NCI-H460 (cell line): ENCODE measurements at regions not wholly inside any gene's neighbourhood (a gene's known extent, or its start where the extent isn't known, plus 50 kb on each side); places are given as distances from the start of the nearest gene placed in this dataset.

ENCODE experiments used
- DNase-seq: peaks from one replicate; pipeline ENCODE4 v3.0.0-alpha.2; 2016; ENCODE audit warnings: low read depth; ENCODE audit errors: extremely low read depth

- no peak for DNase-seq
Observed at GRCh38 chr4:30783751-30784150, 63.6 kb downstream of the PCDH7 start.

DNA sequence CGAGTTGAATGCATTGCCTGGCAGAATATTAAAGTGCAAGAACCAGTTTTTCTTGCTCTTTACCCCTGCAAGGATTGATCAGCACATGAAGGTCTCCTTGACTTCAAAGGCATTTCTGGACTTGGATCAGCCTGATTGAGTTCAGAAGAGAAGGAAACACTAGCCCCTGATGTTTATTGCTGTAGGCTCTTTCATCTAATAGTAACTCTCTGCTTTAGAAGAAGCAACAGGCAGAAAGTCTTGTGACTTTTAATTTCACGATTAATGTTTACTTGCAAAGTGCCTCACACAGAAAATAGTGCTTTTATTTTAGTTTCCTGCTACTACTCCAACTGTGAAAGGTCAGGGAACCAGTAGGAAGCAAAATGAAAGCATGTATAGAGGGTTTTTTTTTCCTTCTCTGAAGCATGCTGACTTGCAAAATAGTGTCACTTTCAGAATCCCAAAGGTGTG lies 69.1 kb downstream of the PCDH7 start:
- DNase-seq: no peak

GRCh38 chr4:30790123-30790522 lies 70.0 kb downstream of the PCDH7 start:
- no peak for DNase-seq

DNA sequence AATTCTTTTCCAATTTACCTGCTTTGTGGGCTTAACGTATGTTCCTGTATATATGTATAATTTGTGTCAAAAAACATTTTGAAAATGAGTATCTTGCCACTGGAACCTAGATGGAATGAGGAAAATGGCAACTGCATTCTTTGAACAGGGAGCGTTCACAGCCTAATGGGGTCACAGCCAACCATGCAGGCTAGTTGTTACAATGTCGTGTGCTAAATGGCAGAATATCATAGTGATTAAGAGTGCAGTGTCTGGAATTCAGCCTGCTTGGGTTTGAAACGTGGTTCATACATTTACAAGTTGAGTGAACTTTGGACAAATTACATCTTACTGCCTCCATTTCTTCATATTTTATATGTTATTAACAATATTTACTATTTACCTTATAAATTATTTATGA lies 70.8 kb downstream of the PCDH7 start:
- DNase-seq: no peak

GRCh38 chr4:30792601-30793000 lies 72.4 kb downstream of the PCDH7 start:
- no peak for DNase-seq

DNA sequence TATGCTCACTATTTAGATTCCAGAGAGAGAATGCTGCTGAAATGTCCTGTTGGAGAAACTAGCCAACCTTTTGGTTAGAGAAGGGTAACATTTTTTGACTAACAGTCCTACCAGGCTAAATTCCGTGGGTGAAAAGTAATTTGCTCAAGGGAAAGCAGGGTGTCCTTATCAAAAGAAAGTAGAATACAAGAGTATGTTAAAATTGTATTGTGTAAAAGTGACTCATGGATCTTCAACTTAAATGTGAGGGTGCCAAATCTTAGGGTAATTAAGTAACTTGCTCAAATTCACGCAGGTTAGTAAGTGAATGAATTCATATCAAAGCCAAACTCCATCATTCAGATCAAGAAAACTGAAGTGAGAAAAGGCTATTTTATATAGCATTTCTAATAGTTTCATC lies 81.7 kb downstream of the PCDH7 start:
- DNase-seq: no peak

- no peak for DNase-seq
Observed at GRCh38 chr4:30802622-30803323, 82.6 kb downstream of the PCDH7 start.

GRCh38 chr4:30808276-30808675 lies 88.1 kb downstream of the PCDH7 start:
- DNase-seq: no peak

GRCh38 chr4:30811296-30811695 lies 91.1 kb downstream of the PCDH7 start:
- DNase-seq: no peak

- no peak for DNase-seq
Observed at GRCh38 chr4:30815685-30816084, 95.5 kb downstream of the PCDH7 start.

- DNase-seq: no peak
Observed at GRCh38 chr4:30817447-30817846, 97.3 kb downstream of the PCDH7 start.

DNA sequence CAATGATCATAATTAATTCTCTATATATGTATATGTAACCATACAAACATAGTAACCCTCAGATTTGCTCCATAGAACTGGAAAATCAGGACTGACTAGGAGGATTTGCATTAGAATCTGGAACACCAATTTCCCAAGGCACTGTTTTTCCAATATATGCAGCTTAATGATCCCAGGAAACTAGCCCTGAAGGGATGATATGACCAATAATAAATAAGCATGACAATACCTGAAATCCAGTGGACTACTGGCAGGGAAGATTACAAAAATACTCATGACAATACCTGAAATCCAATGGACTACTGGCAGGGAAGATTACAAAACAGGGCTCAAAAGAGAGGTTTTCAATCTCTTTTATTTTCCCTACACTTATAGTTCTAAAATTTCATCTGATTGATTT lies 98.4 kb downstream of the PCDH7 start:
- DNase-seq: no peak

GRCh38 chr4:30821275-30821674 lies 101.1 kb downstream of the PCDH7 start:
- no peak for DNase-seq

- DNase-seq: peak; percentile 4
Observed at GRCh38 chr4:30821859-30822612, 101.9 kb downstream of the PCDH7 start.

DNA sequence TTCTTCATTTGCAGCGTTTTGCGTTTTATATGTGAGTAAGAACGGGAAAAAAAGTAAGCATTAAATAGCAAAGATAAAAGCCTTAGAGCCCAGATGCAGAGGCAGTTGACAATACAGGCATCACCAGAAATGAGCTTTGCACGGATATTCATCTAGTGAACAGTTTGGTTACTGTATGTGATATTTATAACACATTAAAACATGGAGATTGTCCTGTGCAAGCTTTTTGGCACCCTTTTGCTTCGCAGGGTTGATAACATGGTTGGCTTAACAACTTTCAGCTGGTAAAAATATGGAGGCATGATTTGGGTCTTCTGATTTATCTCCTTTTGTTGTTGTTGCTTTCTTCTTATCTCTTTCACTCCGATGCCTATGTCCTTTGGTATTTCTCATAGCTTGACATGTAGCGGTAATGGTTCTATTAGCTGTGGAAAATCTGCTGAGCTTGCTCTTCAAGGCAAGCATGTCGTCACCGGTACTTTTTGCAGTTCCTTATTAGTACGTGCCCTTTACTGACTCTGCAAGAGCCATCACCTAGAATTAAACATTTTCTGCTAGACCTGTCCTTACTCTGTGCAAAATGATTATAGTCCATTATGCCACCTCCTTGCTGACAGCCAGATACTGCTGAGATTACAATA lies 102.9 kb downstream of the PCDH7 start:
- DNase-seq: no peak

DNA sequence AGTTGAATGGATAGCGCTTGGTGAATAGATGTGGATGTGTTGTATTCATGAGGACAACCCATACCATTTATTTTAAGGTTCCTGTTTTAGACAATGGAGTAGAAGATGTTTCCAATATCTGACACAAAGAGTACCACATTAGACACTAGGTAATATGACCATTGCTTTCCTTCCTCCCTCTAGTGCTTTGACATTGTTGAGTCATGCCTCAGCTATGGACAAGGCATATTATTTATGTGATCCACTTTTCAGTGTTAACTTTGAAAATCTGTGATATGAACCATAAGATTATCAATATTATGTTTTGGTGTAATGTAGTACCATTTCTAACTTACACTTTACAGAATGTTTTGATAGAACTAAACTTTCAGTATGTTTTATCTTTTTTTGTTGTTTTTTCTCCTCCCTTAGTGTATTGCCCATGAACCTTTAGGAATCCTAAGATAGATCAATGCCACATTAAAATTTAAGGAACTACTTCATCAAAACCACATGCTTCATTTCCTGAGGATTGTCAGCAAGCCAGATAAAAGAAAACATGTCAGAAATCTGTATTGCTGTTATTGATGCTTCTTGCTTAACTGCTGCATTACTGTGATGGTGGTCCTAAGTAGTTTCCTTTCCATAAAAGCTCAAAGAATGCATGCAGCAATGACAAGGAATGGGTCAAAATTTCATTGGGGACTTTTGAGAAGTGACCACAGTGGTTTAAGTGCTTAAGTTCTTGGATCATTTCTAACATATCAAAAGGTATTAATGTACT lies 105.0 kb downstream of the PCDH7 start:
- no peak for DNase-seq

- DNase-seq: no peak
Observed at GRCh38 chr4:30828264-30828926, 108.2 kb downstream of the PCDH7 start.

DNA sequence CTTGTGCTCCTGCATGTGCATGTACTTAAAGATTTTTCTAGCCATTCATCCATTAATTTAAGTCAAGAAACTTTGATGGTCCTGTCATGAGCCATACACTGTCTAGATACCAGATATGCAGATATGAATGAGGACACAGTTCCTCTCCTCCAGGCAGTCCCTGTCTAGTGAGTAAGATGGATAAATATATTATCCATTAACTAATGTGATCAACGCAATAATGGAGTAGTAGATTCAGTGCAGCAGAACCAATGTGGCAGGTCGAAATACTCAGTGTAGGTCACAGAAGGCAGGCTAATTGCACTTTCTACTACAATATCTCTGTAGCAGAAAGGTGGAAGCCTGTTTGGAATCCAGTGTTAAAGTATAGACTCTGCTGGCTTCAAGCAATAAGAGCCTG lies 112.5 kb downstream of the PCDH7 start:
- no peak for DNase-seq

- DNase-seq: no peak
Observed at GRCh38 chr4:30833206-30833605, 113.0 kb downstream of the PCDH7 start.

- DNase-seq: no peak
Observed at GRCh38 chr4:30835044-30835443, 114.9 kb downstream of the PCDH7 start.

- DNase-seq: no peak
Observed at GRCh38 chr4:30836231-30836630, 116.1 kb downstream of the PCDH7 start.
